Liver (tissue), 8 donors: ENCODE measurements at regions not wholly inside any gene's neighbourhood (a gene's known extent, or its start where the extent isn't known, plus 50 kb on each side); places are given as distances from the start of the nearest gene placed in this dataset.

ENCODE experiments used
- DNase-seq: peaks from one replicate; pipeline ENCODE4 v3.0.0-alpha.2; 2017; ENCODE audit warnings: low spot score
- H3K27ac ChIP-seq, 2 donors: one replicate each; pipeline ENCODE4 v1.7.0; 2013; ENCODE audit warnings: inconsistent platforms in 2 of 2, low read length in 2 of 2, control low read depth in 1 of 2, low read depth in 1 of 2, mild to moderate bottlenecking in 1 of 2
- H3K27me3 ChIP-seq, 4 donors: one replicate each; pipeline versions ENCODE4 v1.6.1 to v1.7.0; 2013; ENCODE audit warnings: low read length in 3 of 4, inconsistent platforms in 1 of 4, mild to moderate bottlenecking in 1 of 4, moderate library complexity in 1 of 4; ENCODE audit not compliant: control insufficient read depth in 4 of 4, insufficient read depth in 4 of 4
- H3K36me3 ChIP-seq, 4 donors: one replicate each; pipeline versions ENCODE4 v1.6.1 to v1.7.0; 2013; ENCODE audit warnings: low read length in 3 of 4, mild to moderate bottlenecking in 3 of 4, low read depth in 1 of 4, moderate library complexity in 1 of 4; ENCODE audit not compliant: control insufficient read depth in 4 of 4, insufficient read depth in 3 of 4
- H3K4me1 ChIP-seq, 4 donors: one replicate each; pipeline versions ENCODE4 v1.6.1 to v1.7.0; 2013; ENCODE audit warnings: low read length in 3 of 4, mild to moderate bottlenecking in 3 of 4, moderate library complexity in 1 of 4; ENCODE audit not compliant: control insufficient read depth in 4 of 4, insufficient read depth in 4 of 4
- H3K4me3 ChIP-seq, 3 donors: one replicate each; pipeline versions ENCODE4 v1.6.1 to v1.7.0; 2013; ENCODE audit warnings: low read length in 3 of 3, control low read depth in 1 of 3, low read depth in 1 of 3, mild to moderate bottlenecking in 1 of 3
- H3K9ac ChIP-seq, 2 donors: one replicate each; pipeline ENCODE4 v1.7.0; 2013; ENCODE audit warnings: low read length in 2 of 2, mild to moderate bottlenecking in 2 of 2, moderate library complexity in 2 of 2, control low read depth in 1 of 2, low read depth in 1 of 2
- H3K9me3 ChIP-seq, 4 donors: one replicate each; pipeline versions ENCODE4 v1.6.1 to v1.7.0; 2013; ENCODE audit warnings: low read length in 3 of 4; ENCODE audit not compliant: control insufficient read depth in 4 of 4
- ATF3 ChIP-seq: IDR thresholded peaks from 2 replicates; pipeline ENCODE4 v1.6.1; 2016; ENCODE audit warnings: antibody characterized with exemption
- CTCF ChIP-seq: fragments of 150-350 bp; IDR thresholded peaks from 2 replicates; pipeline ENCODE4 v1.5.1; 2017; ENCODE audit warnings: improper control_type of control experiment, low read depth, low read length; ENCODE audit not compliant: missing input control
- EGR1 ChIP-seq, 2 donors: IDR thresholded peaks; 2 replicates each; pipeline ENCODE4 v1.6.1; 2016 to 2018; ENCODE audit warnings: antibody characterized with exemption in 2 of 2, low read depth in 2 of 2
- FOXA1 ChIP-seq: IDR thresholded peaks from 2 replicates; pipeline ENCODE4 v1.6.1; 2016; ENCODE audit warnings: antibody characterized with exemption
- FOXA2 ChIP-seq: IDR thresholded peaks from 2 replicates; pipeline ENCODE4 v1.6.1; 2016; ENCODE audit warnings: antibody characterized with exemption
- GABPA ChIP-seq, 2 donors: IDR thresholded peaks in 1 of 2; conservative IDR thresholded peaks in 1 of 2; 2 replicates each; pipeline ENCODE4 v1.6.1; 2016; ENCODE audit warnings: antibody characterized with exemption in 2 of 2, mild to moderate bottlenecking in 1 of 2, moderate library complexity in 1 of 2
- HNF4A ChIP-seq, 2 donors: conservative IDR thresholded peaks; 2 replicates each; pipeline ENCODE4 v1.6.1; 2016; ENCODE audit warnings: antibody characterized with exemption in 2 of 2, mild to moderate bottlenecking in 2 of 2
- HNF4G ChIP-seq: IDR thresholded peaks from 2 replicates; pipeline ENCODE4 v1.6.1; 2016; ENCODE audit warnings: antibody characterized with exemption
- JUND ChIP-seq, 2 donors: IDR thresholded peaks; 2 replicates each; pipeline ENCODE4 v1.6.1; 2016; ENCODE audit warnings: antibody characterized with exemption in 2 of 2
- NR2F2 ChIP-seq: IDR thresholded peaks from 2 replicates; pipeline ENCODE4 v1.6.1; 2016; ENCODE audit warnings: antibody characterized with exemption
- RAD21 ChIP-seq, 2 donors: IDR thresholded peaks; 2 replicates each; pipeline ENCODE4 v1.6.1; 2016; ENCODE audit warnings: antibody characterized with exemption in 2 of 2, mild to moderate bottlenecking in 2 of 2
- REST ChIP-seq: IDR thresholded peaks from 2 replicates; pipeline ENCODE4 v1.6.1; 2016; ENCODE audit warnings: antibody characterized with exemption, mild to moderate bottlenecking
- RXRA ChIP-seq, 2 donors: IDR thresholded peaks; 2 replicates each; pipeline ENCODE4 v1.6.1; 2017 to 2018; ENCODE audit warnings: antibody characterized with exemption in 2 of 2, mild to moderate bottlenecking in 1 of 2
- TAF1 ChIP-seq: conservative IDR thresholded peaks from 2 replicates; pipeline ENCODE4 v1.6.1; 2016; ENCODE audit warnings: antibody characterized with exemption, mild to moderate bottlenecking
- YY1 ChIP-seq: IDR thresholded peaks from 2 replicates; pipeline ENCODE4 v1.6.1; 2016; ENCODE audit warnings: antibody characterized with exemption, mild to moderate bottlenecking
- ZBTB33 ChIP-seq: IDR thresholded peaks from 2 replicates; pipeline ENCODE4 v1.6.1; 2016; ENCODE audit warnings: antibody characterized with exemption
- WGBS: extraction: QIAGEN DNeasy Blood & Tissue Kit; methylation state at CpG from one replicate; pipeline ENCODE4 v1.1.7; 2013; 5-methylcytosine and 5-hydroxymethylcytosine counted together
- donor health status: healthy.
- donor health status: healthy.
- donor health status: healthy.
- donor health status: healthy.
- donor health status: healthy.

- no peak overlapping the region for H3K4me3 ChIP-seq
- no peak for DNase-seq
- H3K36me3 ChIP-seq: no peaks in the 10 kb centered on the region
- TF ChIP-seq NR2F2: no peak
- no peak for TF ChIP-seq HNF4G
- no peak for TF ChIP-seq CTCF
- TF ChIP-seq TAF1: no peak
- TF ChIP-seq GABPA (IDR thresholded peaks at IDR 0.05 in 1 of 2, conservative IDR thresholded peaks at IDR 0.05 in 1 of 2): no peak
- no peak for TF ChIP-seq YY1
- H3K27me3 ChIP-seq: peaks cover 0 to 4% (median 0%) of the 10 kb centered on the region in 4 donors
- H3K9ac ChIP-seq: no peak overlapping the region
- WGBS: 75% methylated on average over 3 of the region's 3 CpGs
- H3K4me1 ChIP-seq: no peaks in the 10 kb centered on the region
- H3K27ac ChIP-seq: no peak overlapping the region
- no peaks in the 10 kb centered on the region for H3K9me3 ChIP-seq
These were observed 385.4 kb upstream of the TMEM132C start for GRCh38 chr12:127881371-127882140.

GRCh38 chr12:127883013-127883412, 384.0 kb upstream of the TMEM132C start:
- 41% methylated on average over 1 of the region's 1 CpG for WGBS
- Histone ChIP-seq H3K4me1 (no peaks in the 10 kb centered on the region), H3K9ac (no peak overlapping the region), H3K36me3 (no peaks in the 10 kb centered on the region), H3K4me3 (no peak overlapping the region), H3K9me3 (no peaks in the 10 kb centered on the region), H3K27me3 (peaks cover 0 to 4% (median under 1%) of the 10 kb centered on the region in 4 donors), H3K27ac (no peak overlapping the region)
- TF ChIP-seq NR2F2 (no peak), GABPA (IDR thresholded peaks at IDR 0.05 in 1 of 2, conservative IDR thresholded peaks at IDR 0.05 in 1 of 2) (no peak)
- no peak for DNase-seq

- H3K9ac ChIP-seq: no peak overlapping the region
- no peak for DNase-seq
- WGBS: 47% methylated on average over 5 of the region's 5 CpGs
- H3K27ac ChIP-seq: no peak overlapping the region
- H3K36me3 ChIP-seq: no peaks in the 10 kb centered on the region
- peaks cover 0 to 4% (median under 1%) of the 10 kb centered on the region in 4 donors for H3K27me3 ChIP-seq
- H3K9me3 ChIP-seq: peaks cover 0 to 1% (median 0%) of the 10 kb centered on the region in 4 donors
- H3K4me1 ChIP-seq: no peaks in the 10 kb centered on the region
- no peak overlapping the region for H3K4me3 ChIP-seq
- TF ChIP-seq FOXA1 (no peak), FOXA2 (no peak), ATF3 (no peak), YY1 (no peak), CTCF (no peak), EGR1 (IDR thresholded peaks at IDR 0.05; ENCODE audit: low read depth in 2 of 2) (no peak), RAD21 (IDR thresholded peaks at IDR 0.05) (no peak), REST (no peak), RXRA (IDR thresholded peaks at IDR 0.05) (no peak), ZBTB33 (no peak), NR2F2 (no peak), JUND (IDR thresholded peaks at IDR 0.05) (no peak), HNF4A (conservative IDR thresholded peaks at IDR 0.05) (no peak)
These were observed 380.8 kb upstream of the TMEM132C start for GRCh38 chr12:127885954-127886750.
